HFFc6 (cell line): ENCODE measurements at regions not wholly inside any gene's neighbourhood (a gene's known extent, or its start where the extent isn't known, plus 50 kb on each side); places are given as distances from the start of the nearest gene placed in this dataset.
A peak's percentile ranks its signal among the peaks of the same experiment; 100 is the strongest.

Experiments used
- DNase-seq: peaks from one replicate; pipeline ENCODE4 v3.0.0-alpha.2; 2018
- H3K27ac Mint-ChIP-seq: 2 replicates; pipeline ENCODE4 v1.8.0; 2020; ENCODE audit warnings: mild to moderate bottlenecking, mixed read lengths
- H3K27me3 Mint-ChIP-seq: 2 replicates; pipeline ENCODE4 v1.8.0; 2021; ENCODE audit warnings: mild to moderate bottlenecking, moderate library complexity, mixed read lengths; ENCODE audit not compliant: insufficient read depth
- H3K36me3 Mint-ChIP-seq: 2 replicates; pipeline ENCODE4 v1.8.0; 2021; ENCODE audit warnings: low read depth, mixed read lengths
- H3K4me1 Mint-ChIP-seq: 2 replicates; pipeline ENCODE4 v1.8.0; 2020; ENCODE audit warnings: low read depth, mixed read lengths
- H3K4me3 Mint-ChIP-seq: 2 replicates; pipeline ENCODE4 v1.8.0; 2020; ENCODE audit warnings: mild to moderate bottlenecking, moderate library complexity, mixed read lengths
- H3K9me3 Mint-ChIP-seq: 2 replicates; pipeline ENCODE4 v1.8.0; 2020; ENCODE audit warnings: mild to moderate bottlenecking, mixed read lengths
- TF ChIP-seq, protein P1 (sequence below): fragments of 200-600 bp; sonication (generic); IDR thresholded peaks from 2 replicates; pipeline ENCODE4 v1.5.0; 2021; ENCODE audit warnings: antibody characterized with exemption, mild to moderate bottlenecking

DNA sequence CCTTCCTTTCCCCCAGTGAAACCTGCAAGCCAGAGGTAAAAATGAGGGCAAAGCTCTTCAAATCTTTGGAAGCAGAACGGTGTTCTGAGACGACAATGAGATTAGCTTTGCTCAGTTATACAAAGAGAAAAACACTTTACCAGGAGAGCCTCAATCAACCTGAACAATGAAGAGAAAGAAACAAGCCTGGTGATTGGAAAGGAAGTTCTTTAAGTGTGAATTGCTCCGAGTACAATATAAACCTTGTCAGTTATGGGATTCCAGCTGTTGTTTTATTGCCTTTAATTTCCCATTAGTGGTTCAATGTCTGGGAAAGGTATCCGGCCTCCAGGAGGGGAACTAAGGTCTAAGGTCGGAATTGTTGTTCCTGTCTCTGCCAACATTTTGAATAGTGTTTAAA lies 901.6 kb downstream of the EPHA4 start:
- TF ChIP-seq, protein P1, sequence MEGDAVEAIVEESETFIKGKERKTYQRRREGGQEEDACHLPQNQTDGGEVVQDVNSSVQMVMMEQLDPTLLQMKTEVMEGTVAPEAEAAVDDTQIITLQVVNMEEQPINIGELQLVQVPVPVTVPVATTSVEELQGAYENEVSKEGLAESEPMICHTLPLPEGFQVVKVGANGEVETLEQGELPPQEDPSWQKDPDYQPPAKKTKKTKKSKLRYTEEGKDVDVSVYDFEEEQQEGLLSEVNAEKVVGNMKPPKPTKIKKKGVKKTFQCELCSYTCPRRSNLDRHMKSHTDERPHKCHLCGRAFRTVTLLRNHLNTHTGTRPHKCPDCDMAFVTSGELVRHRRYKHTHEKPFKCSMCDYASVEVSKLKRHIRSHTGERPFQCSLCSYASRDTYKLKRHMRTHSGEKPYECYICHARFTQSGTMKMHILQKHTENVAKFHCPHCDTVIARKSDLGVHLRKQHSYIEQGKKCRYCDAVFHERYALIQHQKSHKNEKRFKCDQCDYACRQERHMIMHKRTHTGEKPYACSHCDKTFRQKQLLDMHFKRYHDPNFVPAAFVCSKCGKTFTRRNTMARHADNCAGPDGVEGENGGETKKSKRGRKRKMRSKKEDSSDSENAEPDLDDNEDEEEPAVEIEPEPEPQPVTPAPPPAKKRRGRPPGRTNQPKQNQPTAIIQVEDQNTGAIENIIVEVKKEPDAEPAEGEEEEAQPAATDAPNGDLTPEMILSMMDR, result no peak
- Mint-ChIP-seq H3K4me1 (no peaks in the 10 kb centered on the region), H3K27ac (no peak overlapping the region), H3K36me3 (no peaks in the 10 kb centered on the region), H3K9me3 (no peaks in the 10 kb centered on the region), H3K27me3 (no peaks in the 10 kb centered on the region; the same call in 1 of the 2 replicates), H3K4me3 (no peak overlapping the region)
- DNase-seq, result no peak

DNA sequence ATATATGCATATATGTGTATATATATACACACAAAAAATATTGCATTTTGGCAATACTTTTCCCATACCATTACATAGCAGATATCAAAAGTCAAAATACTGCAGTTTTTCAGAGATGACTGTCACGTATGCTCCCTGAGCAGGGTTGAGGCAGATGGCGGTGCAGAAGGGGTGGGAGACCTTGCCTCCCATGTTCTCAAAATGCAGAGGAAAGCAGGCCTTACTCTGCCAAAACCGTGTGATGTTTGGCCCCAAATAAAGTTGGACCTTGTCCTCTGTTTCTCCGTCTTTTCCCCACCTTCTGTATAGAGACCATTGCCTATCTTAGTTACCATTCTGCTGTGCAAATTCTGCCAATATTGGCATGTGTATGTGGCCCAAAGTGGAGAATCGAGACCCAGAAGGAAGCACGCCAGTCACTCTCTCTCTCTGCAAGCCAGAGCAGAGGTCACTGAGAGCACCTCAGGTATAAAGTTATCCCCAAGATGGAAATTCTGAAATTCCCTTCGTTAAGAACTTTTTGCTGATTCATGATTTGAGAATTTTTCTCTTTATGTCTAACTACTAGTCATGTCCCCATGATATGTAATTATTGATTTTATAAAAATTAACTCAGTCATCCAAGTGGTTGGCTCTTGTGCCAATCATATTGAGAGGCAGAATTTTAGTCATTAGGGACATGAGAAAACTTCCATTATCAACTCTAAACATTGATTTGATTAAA lies 898.8 kb downstream of the EPHA4 start:
- H3K4me3 Mint-ChIP-seq, result no peak overlapping the region
- no peaks in the 10 kb centered on the region; the same call in 1 of the 2 replicates for H3K27me3 Mint-ChIP-seq
- TF ChIP-seq, protein P1, result no peak
- H3K9me3 Mint-ChIP-seq, result no peaks in the 10 kb centered on the region
- no peak for DNase-seq
- no peak overlapping the region for H3K27ac Mint-ChIP-seq
- H3K4me1 Mint-ChIP-seq, result no peaks in the 10 kb centered on the region
- H3K36me3 Mint-ChIP-seq, result no peaks in the 10 kb centered on the region

DNA sequence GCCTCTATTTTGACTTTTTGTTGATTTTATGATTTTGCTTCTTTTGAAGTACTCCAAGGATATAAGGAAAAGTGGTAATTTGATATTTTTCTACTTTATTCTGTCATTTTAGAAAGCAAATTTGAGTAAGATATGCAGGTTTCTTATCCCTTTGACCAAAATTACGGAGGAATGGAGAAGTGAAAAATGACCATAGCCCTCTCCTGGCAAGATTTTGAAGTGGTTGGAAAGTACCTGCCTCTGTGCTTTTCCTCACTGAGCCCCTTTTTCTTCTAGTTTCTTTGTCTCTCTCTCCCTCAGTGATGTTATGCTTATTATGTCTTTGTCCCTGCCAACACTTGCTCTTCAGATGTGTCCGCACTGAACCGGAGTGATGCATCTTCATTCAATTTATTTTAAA lies 898.1 kb downstream of the EPHA4 start:
- TF ChIP-seq, protein P1, result peak; percentile 17; the same call in 1 of the 2 replicates
- no peak overlapping the region for H3K27ac Mint-ChIP-seq
- H3K36me3 Mint-ChIP-seq, result no peaks in the 10 kb centered on the region
- no peak for DNase-seq
- no peaks in the 10 kb centered on the region for H3K4me1 Mint-ChIP-seq
- H3K4me3 Mint-ChIP-seq, result no peak overlapping the region
- no peaks in the 10 kb centered on the region for H3K9me3 Mint-ChIP-seq
- no peaks in the 10 kb centered on the region; the same call in 1 of the 2 replicates for H3K27me3 Mint-ChIP-seq

- no peak overlapping the region for H3K4me3 Mint-ChIP-seq
- TF ChIP-seq, protein P1, result no peak
Observed at GRCh38 chr2:220676695-220677094, 895.4 kb downstream of the EPHA4 start.

GRCh38 chr2:220678943-220679342 lies 893.2 kb downstream of the EPHA4 start:
- DNase-seq, result no peak
- Mint-ChIP-seq H3K4me3 (no peak overlapping the region), H3K27ac (no peak overlapping the region), H3K4me1 (0 out of 2 replicates have a peak, but pooled peaks cover 5% of the 10 kb centered on the region), H3K27me3 (no peaks in the 10 kb centered on the region; the same call in 1 of the 2 replicates), H3K36me3 (no peaks in the 10 kb centered on the region), H3K9me3 (no peaks in the 10 kb centered on the region)
- TF ChIP-seq, protein P1, result no peak

More at GRCh38 chr2:220676695-220677094, 895.4 kb downstream of the EPHA4 start:
- H3K4me1 Mint-ChIP-seq, result no peaks in the 10 kb centered on the region
- no peak overlapping the region for H3K27ac Mint-ChIP-seq
- H3K27me3 Mint-ChIP-seq, result no peaks in the 10 kb centered on the region; the same call in 1 of the 2 replicates
- H3K36me3 Mint-ChIP-seq, result no peaks in the 10 kb centered on the region
- H3K9me3 Mint-ChIP-seq, result no peaks in the 10 kb centered on the region
- DNase-seq, result no peak
